Ovary (tissue), 3 donors: ENCODE measurements at regions not wholly inside any gene's neighbourhood (a gene's known extent, or its start where the extent isn't known, plus 50 kb on each side); places are given as distances from the start of the nearest gene placed in this dataset.

ENCODE experiments used
- POLR2A ChIP-seq: fragments of 450-650 bp; IDR thresholded peaks from one replicate; pipeline ENCODE4 v1.6.1; 2017; ENCODE audit warnings: antibody characterized with exemption, mild to moderate bottlenecking, moderate library complexity
- TF ChIP-seq, protein P1 (sequence below), 3 donors: fragments of 450-650 bp in 2 of 3; fragments of 200-600 bp in 1 of 3; IDR thresholded peaks; one replicate each; pipeline versions ENCODE4 v1.5.1 to v1.8.0; 2016 to 2022; ENCODE audit warnings: antibody characterized with exemption in 3 of 3, mild to moderate bottlenecking in 1 of 3
- donor health status: DM: no; HTN: no; CAD: no.

DNA sequence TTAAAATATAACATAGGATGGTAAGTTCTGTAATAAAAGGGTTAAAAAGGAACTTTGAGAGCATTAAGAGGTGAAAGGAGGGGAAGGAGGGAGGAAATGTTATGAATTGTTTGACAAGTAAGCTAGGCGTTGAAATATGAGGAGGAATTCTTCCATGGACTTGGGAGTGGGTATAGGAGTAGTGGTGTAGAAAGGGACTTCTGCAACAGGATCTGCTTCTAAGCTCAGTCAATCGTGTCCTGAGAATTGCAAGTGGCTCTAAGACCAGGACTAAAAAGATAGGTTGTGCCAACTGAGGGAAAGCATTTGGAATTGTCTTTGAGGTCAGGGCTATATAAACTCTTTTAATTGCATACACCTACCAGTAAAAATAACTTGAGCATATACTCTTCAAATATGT, 74.1 kb upstream of the SLC38A2 start:
- TF ChIP-seq, protein P1, sequence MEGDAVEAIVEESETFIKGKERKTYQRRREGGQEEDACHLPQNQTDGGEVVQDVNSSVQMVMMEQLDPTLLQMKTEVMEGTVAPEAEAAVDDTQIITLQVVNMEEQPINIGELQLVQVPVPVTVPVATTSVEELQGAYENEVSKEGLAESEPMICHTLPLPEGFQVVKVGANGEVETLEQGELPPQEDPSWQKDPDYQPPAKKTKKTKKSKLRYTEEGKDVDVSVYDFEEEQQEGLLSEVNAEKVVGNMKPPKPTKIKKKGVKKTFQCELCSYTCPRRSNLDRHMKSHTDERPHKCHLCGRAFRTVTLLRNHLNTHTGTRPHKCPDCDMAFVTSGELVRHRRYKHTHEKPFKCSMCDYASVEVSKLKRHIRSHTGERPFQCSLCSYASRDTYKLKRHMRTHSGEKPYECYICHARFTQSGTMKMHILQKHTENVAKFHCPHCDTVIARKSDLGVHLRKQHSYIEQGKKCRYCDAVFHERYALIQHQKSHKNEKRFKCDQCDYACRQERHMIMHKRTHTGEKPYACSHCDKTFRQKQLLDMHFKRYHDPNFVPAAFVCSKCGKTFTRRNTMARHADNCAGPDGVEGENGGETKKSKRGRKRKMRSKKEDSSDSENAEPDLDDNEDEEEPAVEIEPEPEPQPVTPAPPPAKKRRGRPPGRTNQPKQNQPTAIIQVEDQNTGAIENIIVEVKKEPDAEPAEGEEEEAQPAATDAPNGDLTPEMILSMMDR (IDR thresholded peaks at IDR 0.05): no peak
- TF ChIP-seq POLR2A: no peak
